Peyer's patch (tissue), 4 donors: ENCODE measurements at regions not wholly inside any gene's neighbourhood (a gene's known extent, or its start where the extent isn't known, plus 50 kb on each side); places are given as distances from the start of the nearest gene placed in this dataset.
A peak's percentile ranks its signal among the peaks of the same experiment; 100 is the strongest.

Source experiments
- DNase-seq, 3 donors: peaks; one replicate each; pipeline ENCODE4 v3.0.0-alpha.2; 2017 to 2019
- H3K27ac ChIP-seq, 4 donors: fragments of 200-600 bp; sonication (generic); one replicate each; pipeline ENCODE4 v1.5.1; 2016 to 2019
- H3K27me3 ChIP-seq, 2 donors: fragments of 200-600 bp; sonication (generic); one replicate each; pipeline ENCODE4 v1.5.1; 2019
- H3K36me3 ChIP-seq, 3 donors: fragments of 200-600 bp; sonication (generic); one replicate each; pipeline ENCODE4 v1.5.1; 2016 to 2019
- H3K4me1 ChIP-seq, 4 donors: fragments of 200-600 bp; sonication (generic); one replicate each; pipeline ENCODE4 v1.5.1; 2016 to 2019
- H3K4me3 ChIP-seq, 4 donors: fragments of 200-600 bp; sonication (generic); 1 replicate in 3 of 4; 2 replicates in 1 of 4; pipeline ENCODE4 v1.5.1; 2016 to 2019; ENCODE audit warnings: mild to moderate bottlenecking in 1 of 4
- H3K9me3 ChIP-seq, 4 donors: fragments of 200-600 bp; sonication (generic); one replicate each; pipeline ENCODE4 v1.5.1; 2016 to 2019; ENCODE audit warnings: mild to moderate bottlenecking in 1 of 4
- CTCF ChIP-seq, 6 experiments: fragments of 450-650 bp in 4 of 6; fragments of 200-600 bp in 2 of 6; sonication (generic) in 1 of 6; IDR thresholded peaks; one replicate each; pipeline ENCODE4 v1.5.1; 2017 to 2019; ENCODE audit warnings: antibody characterized with exemption in 6 of 6, mild to moderate bottlenecking in 3 of 6, moderate library complexity in 1 of 6
- POLR2A ChIP-seq, 2 donors: fragments of 450-650 bp; IDR thresholded peaks; one replicate each; pipeline ENCODE4 v1.5.1; 2017; ENCODE audit warnings: antibody characterized with exemption in 2 of 2, mild to moderate bottlenecking in 2 of 2, moderate library complexity in 2 of 2

GRCh38 chr4:185899833-185900232 is 87.8 kb upstream of the SORBS2 start:
- Histone ChIP-seq H3K36me3 (no peaks in the 10 kb centered on the region), H3K27ac (no peak overlapping the region), H3K4me3 (no peak overlapping the region), H3K27me3 (no peaks in the 10 kb centered on the region), H3K9me3 (no peaks in the 10 kb centered on the region), H3K4me1 (no peaks in the 10 kb centered on the region)
- TF ChIP-seq CTCF (IDR thresholded peaks at IDR 0.05) (no peak), POLR2A (IDR thresholded peaks at IDR 0.05) (no peak)
- DNase-seq = no peak

GRCh38 chr4:185902654-185903053 is 90.7 kb upstream of the SORBS2 start:
- no peaks in the 10 kb centered on the region for H3K9me3 ChIP-seq
- no peak overlapping the region for H3K27ac ChIP-seq
- no peaks in the 10 kb centered on the region for H3K36me3 ChIP-seq
- H3K4me3 ChIP-seq = no peak overlapping the region
- H3K27me3 ChIP-seq = no peaks in the 10 kb centered on the region
- TF ChIP-seq POLR2A (IDR thresholded peaks at IDR 0.05) (no peak), CTCF (IDR thresholded peaks at IDR 0.05) (no peak)
- DNase-seq = no peak
- H3K4me1 ChIP-seq = no peaks in the 10 kb centered on the region

- H3K4me1 ChIP-seq = no peaks in the 10 kb centered on the region
- no peaks in the 10 kb centered on the region for H3K36me3 ChIP-seq
- H3K27ac ChIP-seq = no peak overlapping the region
- no peak for DNase-seq
- TF ChIP-seq CTCF (IDR thresholded peaks at IDR 0.05) (no peak), POLR2A (IDR thresholded peaks at IDR 0.05) (no peak)
- H3K9me3 ChIP-seq = no peaks in the 10 kb centered on the region
- H3K4me3 ChIP-seq = no peak overlapping the region
- H3K27me3 ChIP-seq = no peaks in the 10 kb centered on the region
Measured at GRCh38 chr4:185903205-185903604, 91.2 kb upstream of the SORBS2 start.

GRCh38 chr4:185904381-185904780 is 92.4 kb upstream of the SORBS2 start:
- Histone ChIP-seq H3K27ac (no peak overlapping the region), H3K9me3 (no peaks in the 10 kb centered on the region), H3K27me3 (no peaks in the 10 kb centered on the region), H3K4me1 (no peaks in the 10 kb centered on the region), H3K36me3 (no peaks in the 10 kb centered on the region), H3K4me3 (no peak overlapping the region)
- no peak for DNase-seq
- TF ChIP-seq POLR2A (IDR thresholded peaks at IDR 0.05) (no peak), CTCF (IDR thresholded peaks at IDR 0.05) (no peak)

GRCh38 chr4:185909972-185910371 is 98.0 kb upstream of the SORBS2 start:
- Histone ChIP-seq H3K9me3 (no peaks in the 10 kb centered on the region), H3K36me3 (no peaks in the 10 kb centered on the region), H3K4me3 (no peak overlapping the region), H3K27me3 (no peaks in the 10 kb centered on the region), H3K27ac (no peak overlapping the region), H3K4me1 (peaks cover 0 to 6% (median 0%) of the 10 kb centered on the region in 4 donors)
- DNase-seq = peak in 1 of 3 donors; percentile 58
- TF ChIP-seq CTCF (IDR thresholded peaks at IDR 0.05) = no peak
- no peak for TF ChIP-seq POLR2A (IDR thresholded peaks at IDR 0.05)

GRCh38 chr4:185911556-185912064 is 99.6 kb upstream of the SORBS2 start:
- TF ChIP-seq POLR2A (IDR thresholded peaks at IDR 0.05) = no peak
- TF ChIP-seq CTCF (IDR thresholded peaks at IDR 0.05) = no peak
- Histone ChIP-seq H3K4me1 (peaks cover 0 to 6% (median 0%) of the 10 kb centered on the region in 4 donors), H3K27me3 (no peaks in the 10 kb centered on the region), H3K9me3 (no peaks in the 10 kb centered on the region), H3K27ac (no peak overlapping the region), H3K36me3 (no peaks in the 10 kb centered on the region), H3K4me3 (no peak overlapping the region)
- no peak for DNase-seq
